Mesenchymal stem cell (in vitro differentiated cells and primary cell): ENCODE measurements at regions not wholly inside any gene's neighbourhood (a gene's known extent, or its start where the extent isn't known, plus 50 kb on each side); places are given as distances from the start of the nearest gene placed in this dataset.

Experiments
- DNase-seq: peaks from one replicate; pipeline ENCODE4 v3.0.0-alpha.2; 2013
- H2AFZ ChIP-seq: one replicate; pipeline ENCODE4 v1.6.1; 2013; ENCODE audit warnings: low read depth, mild to moderate bottlenecking, control low read depth, inconsistent platforms, low read length, moderate library complexity
- H2AK5ac ChIP-seq: 2 replicates; pipeline ENCODE4 v1.6.1; 2013; ENCODE audit warnings: low read length, moderate library complexity, mild to moderate bottlenecking, inconsistent platforms; ENCODE audit not compliant: severe bottlenecking
- H2BK120ac ChIP-seq: one replicate; pipeline ENCODE4 v1.6.1; 2013; ENCODE audit warnings: low read depth, mild to moderate bottlenecking, inconsistent platforms, low read length, moderate library complexity
- H2BK12ac ChIP-seq, 2 experiments: one replicate each; pipeline ENCODE4 v1.6.1; 2013; ENCODE audit warnings: inconsistent platforms in 2 of 2, low read length in 2 of 2, mild to moderate bottlenecking in 2 of 2, moderate library complexity in 2 of 2, control low read depth in 1 of 2
- H2BK15ac ChIP-seq: one replicate; pipeline ENCODE4 v1.6.1; 2013; ENCODE audit warnings: mild to moderate bottlenecking, low read depth, inconsistent platforms; ENCODE audit not compliant: poor library complexity, severe bottlenecking
- H2BK5ac ChIP-seq: 2 replicates; pipeline ENCODE4 v1.6.1; 2013; ENCODE audit warnings: low read depth, mild to moderate bottlenecking, low read length, control low read depth, inconsistent platforms; ENCODE audit not compliant: poor library complexity, severe bottlenecking
- H3K14ac ChIP-seq, 2 experiments: one replicate each; pipeline ENCODE4 v1.6.1; 2013; ENCODE audit warnings: inconsistent platforms in 2 of 2, low read length in 2 of 2, control low read depth in 1 of 2, mild to moderate bottlenecking in 1 of 2, moderate library complexity in 1 of 2
- H3K18ac ChIP-seq, 2 experiments: one replicate each; pipeline ENCODE4 v1.6.1; 2013; ENCODE audit warnings: inconsistent platforms in 2 of 2, low read length in 2 of 2, control low read depth in 1 of 2, low read depth in 1 of 2, mild to moderate bottlenecking in 1 of 2
- H3K23ac ChIP-seq, 2 experiments: one replicate each; pipeline ENCODE4 v1.6.1; 2013; ENCODE audit warnings: inconsistent platforms in 2 of 2, low read length in 2 of 2, mild to moderate bottlenecking in 2 of 2, moderate library complexity in 2 of 2, control low read depth in 1 of 2
- H3K27ac ChIP-seq: 2 replicates; pipeline ENCODE4 v1.5.1; 2013; ENCODE audit warnings: mild to moderate bottlenecking, moderate library complexity, low read length, control low read depth, inconsistent platforms; ENCODE audit not compliant: poor library complexity, severe bottlenecking
- H3K27me3 ChIP-seq, 2 experiments: 2 replicates each; pipeline versions ENCODE4 v1.6.1 to v1.7.0; 2013; ENCODE audit warnings: low read length in 2 of 2, mild to moderate bottlenecking in 2 of 2, moderate library complexity in 2 of 2, control low read depth in 1 of 2, inconsistent platforms in 1 of 2; ENCODE audit not compliant: control insufficient read depth in 1 of 2, insufficient read depth in 1 of 2
- H3K36me3 ChIP-seq, 2 experiments: 2 replicates each; pipeline versions ENCODE4 v1.6.1 to v1.7.0; 2013; ENCODE audit warnings: low read length in 2 of 2, control low read depth in 1 of 2, inconsistent platforms in 1 of 2, low read depth in 1 of 2, mild to moderate bottlenecking in 1 of 2; ENCODE audit not compliant: insufficient read depth in 2 of 2, control insufficient read depth in 1 of 2
- H3K4ac ChIP-seq, 2 experiments: one replicate each; pipeline ENCODE4 v1.6.1; 2013; ENCODE audit warnings: inconsistent platforms in 2 of 2, low read length in 2 of 2, mild to moderate bottlenecking in 2 of 2, moderate library complexity in 2 of 2, control low read depth in 1 of 2, low read depth in 1 of 2
- H3K4me1 ChIP-seq: 2 replicates; pipeline ENCODE4 v1.6.1; 2013; ENCODE audit warnings: low read depth, low read length, control low read depth; ENCODE audit not compliant: control insufficient read depth, insufficient read depth
- H3K4me2 ChIP-seq: 2 replicates; pipeline ENCODE4 v1.6.1; 2013; ENCODE audit warnings: low read length, mild to moderate bottlenecking, inconsistent platforms; ENCODE audit not compliant: poor library complexity, severe bottlenecking
- H3K4me3 ChIP-seq, 2 experiments: 2 replicates each; pipeline versions ENCODE4 v1.5.1 to v1.7.0; 2013; ENCODE audit warnings: low read length in 2 of 2, mild to moderate bottlenecking in 2 of 2, control low read depth in 1 of 2, low read depth in 1 of 2; ENCODE audit not compliant: insufficient read depth in 1 of 2
- H3K79me1 ChIP-seq: replicated peaks from 2 replicates; pipeline ENCODE4 v1.6.1; 2013; ENCODE audit warnings: mild to moderate bottlenecking, control low read depth, low read length, inconsistent platforms; ENCODE audit not compliant: poor library complexity, severe bottlenecking
- H3K9ac ChIP-seq: 2 replicates; pipeline ENCODE4 v1.7.0; 2013; ENCODE audit warnings: mild to moderate bottlenecking, low read length, moderate library complexity
- H3K9me3 ChIP-seq: 2 replicates; pipeline ENCODE4 v1.7.0; 2013; ENCODE audit warnings: mild to moderate bottlenecking, low read length; ENCODE audit not compliant: control insufficient read depth
- H4K8ac ChIP-seq: one replicate; pipeline ENCODE4 v1.6.1; 2013; ENCODE audit warnings: inconsistent platforms, mild to moderate bottlenecking, low read length, moderate library complexity
- H4K91ac ChIP-seq: one replicate; pipeline ENCODE4 v1.6.1; 2013; ENCODE audit warnings: mild to moderate bottlenecking, low read length, inconsistent platforms
- WGBS: methylation state at CpG from one replicate; pipeline ENCODE4 v1.1.7; 2013; ENCODE audit warnings: mixed read lengths; 5-methylcytosine and 5-hydroxymethylcytosine counted together

GRCh38 chr13:98632961-98633360 lies 56.1 kb upstream of the STK24 start:
- no peak overlapping the region for H2BK5ac ChIP-seq
- no peak overlapping the region for H2BK120ac ChIP-seq
- no peaks in the 10 kb centered on the region for H3K9me3 ChIP-seq
- H2BK12ac ChIP-seq: no peak overlapping the region
- no peak overlapping the region for H2AK5ac ChIP-seq
- H2BK15ac ChIP-seq: no peak overlapping the region
- H3K79me1 ChIP-seq: no peaks in the 10 kb centered on the region
- H4K8ac ChIP-seq: no peak overlapping the region
- H3K4me1 ChIP-seq: no peaks in the 10 kb centered on the region
- WGBS: 61% methylated on average over 3 of the region's 4 CpGs
- H3K18ac ChIP-seq: no peak overlapping the region
- no peak for DNase-seq
- H3K27ac ChIP-seq: peak overlapping the region; percentile 3
- H2AFZ ChIP-seq: no peak overlapping the region
- no peaks in the 10 kb centered on the region for H3K27me3 ChIP-seq
- no peak overlapping the region for H3K4me2 ChIP-seq
- H3K4ac ChIP-seq: no peak overlapping the region
- H3K36me3 ChIP-seq: no peaks in the 10 kb centered on the region
- H3K9ac ChIP-seq: no peak overlapping the region
- no peak overlapping the region for H3K14ac ChIP-seq
- no peak overlapping the region for H3K4me3 ChIP-seq
- no peak overlapping the region for H3K23ac ChIP-seq
- H4K91ac ChIP-seq: no peak overlapping the region

- Histone ChIP-seq H3K4me3 (no peak overlapping the region), H3K36me3 (no peaks in the 10 kb centered on the region)
Measured at GRCh38 chr13:98629055-98629454, 52.1 kb upstream of the STK24 start.

More at GRCh38 chr13:98629055-98629454, 52.1 kb upstream of the STK24 start:
- H2BK12ac ChIP-seq: no peak overlapping the region
- H4K91ac ChIP-seq: no peak overlapping the region
- H3K14ac ChIP-seq: no peak overlapping the region
- DNase-seq: no peak
- peaks cover 0 to 8% of the 10 kb centered on the region in 2 experiments for H3K27me3 ChIP-seq
- no peaks in the 10 kb centered on the region for H3K79me1 ChIP-seq
- no peaks in the 10 kb centered on the region for H3K4me1 ChIP-seq
- WGBS: 100% methylated on average over 2 of the region's 3 CpGs
- H2BK120ac ChIP-seq: no peak overlapping the region
- H2BK5ac ChIP-seq: no peak overlapping the region
- no peak overlapping the region for H3K9ac ChIP-seq
- no peak overlapping the region for H2AK5ac ChIP-seq
- H3K18ac ChIP-seq: no peak overlapping the region
- H3K23ac ChIP-seq: no peak overlapping the region
- no peak overlapping the region for H4K8ac ChIP-seq
- H3K27ac ChIP-seq: no peak overlapping the region
- no peak overlapping the region for H3K4ac ChIP-seq
- H2BK15ac ChIP-seq: no peak overlapping the region
- no peak overlapping the region for H2AFZ ChIP-seq
- H3K9me3 ChIP-seq: no peaks in the 10 kb centered on the region
- no peak overlapping the region for H3K4me2 ChIP-seq
